ENCODE measurements at regions not wholly inside any gene's neighbourhood (a gene's known extent, or its start where the extent isn't known, plus 50 kb on each side); places are given as distances from the start of the nearest gene placed in this dataset.
"Not testable (repeated sequence)": the region's sequence is repeated elsewhere in the genome, so short reads cannot be mapped to it uniquely, and the experiment has no call there.

DNA sequence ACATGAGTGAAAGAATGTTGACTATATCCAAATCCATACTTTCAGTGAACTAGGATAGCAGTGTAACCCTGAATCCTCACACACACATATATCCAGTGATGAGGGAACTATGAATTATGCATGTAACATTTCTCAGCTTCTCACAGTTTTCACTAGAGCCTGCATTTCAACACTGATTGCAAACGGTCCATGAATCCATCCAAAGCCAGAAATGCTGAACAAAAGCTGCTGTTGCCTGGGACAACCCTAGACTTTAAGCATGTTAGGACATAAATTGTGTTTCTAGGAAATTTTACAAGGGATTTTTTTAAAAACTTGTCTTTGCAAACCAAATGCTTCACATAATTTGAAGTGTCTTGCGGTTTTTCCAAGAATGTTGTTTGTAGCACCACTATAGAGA is 2010.0 kb upstream of the WWC1 start:
- no peak overlapping the region for H3K27ac ChIP-seq
- TF ChIP-seq ZFX (IDR thresholded peaks at IDR 0.05; ENCODE audit: borderline replicate concordance) = no peak
- TF ChIP-seq, protein P1, sequence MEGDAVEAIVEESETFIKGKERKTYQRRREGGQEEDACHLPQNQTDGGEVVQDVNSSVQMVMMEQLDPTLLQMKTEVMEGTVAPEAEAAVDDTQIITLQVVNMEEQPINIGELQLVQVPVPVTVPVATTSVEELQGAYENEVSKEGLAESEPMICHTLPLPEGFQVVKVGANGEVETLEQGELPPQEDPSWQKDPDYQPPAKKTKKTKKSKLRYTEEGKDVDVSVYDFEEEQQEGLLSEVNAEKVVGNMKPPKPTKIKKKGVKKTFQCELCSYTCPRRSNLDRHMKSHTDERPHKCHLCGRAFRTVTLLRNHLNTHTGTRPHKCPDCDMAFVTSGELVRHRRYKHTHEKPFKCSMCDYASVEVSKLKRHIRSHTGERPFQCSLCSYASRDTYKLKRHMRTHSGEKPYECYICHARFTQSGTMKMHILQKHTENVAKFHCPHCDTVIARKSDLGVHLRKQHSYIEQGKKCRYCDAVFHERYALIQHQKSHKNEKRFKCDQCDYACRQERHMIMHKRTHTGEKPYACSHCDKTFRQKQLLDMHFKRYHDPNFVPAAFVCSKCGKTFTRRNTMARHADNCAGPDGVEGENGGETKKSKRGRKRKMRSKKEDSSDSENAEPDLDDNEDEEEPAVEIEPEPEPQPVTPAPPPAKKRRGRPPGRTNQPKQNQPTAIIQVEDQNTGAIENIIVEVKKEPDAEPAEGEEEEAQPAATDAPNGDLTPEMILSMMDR (IDR thresholded peaks at IDR 0.05) = no peak

DNA sequence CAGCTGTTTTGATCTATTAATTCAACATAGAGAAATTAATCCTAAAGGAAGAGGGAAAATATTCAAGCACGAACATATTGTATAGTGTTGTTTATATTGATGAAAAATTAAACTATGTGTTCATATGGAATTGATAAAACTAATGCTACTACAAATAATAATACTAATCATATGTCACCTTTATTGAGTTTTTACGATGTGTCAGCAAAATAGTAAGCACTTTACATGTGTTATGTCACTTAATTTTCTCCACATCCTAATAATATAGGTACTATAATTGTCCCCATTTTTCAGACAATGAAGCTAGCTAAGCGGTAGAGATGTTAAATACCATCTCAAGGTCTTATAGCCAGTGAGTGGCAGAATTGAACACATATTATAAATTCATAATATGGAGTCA is 2008.5 kb upstream of the WWC1 start:
- no peak overlapping the region for H3K27ac ChIP-seq
- TF ChIP-seq, protein P1 (IDR thresholded peaks at IDR 0.05) = no peak
- no peak for TF ChIP-seq ZFX (IDR thresholded peaks at IDR 0.05; ENCODE audit: borderline replicate concordance)

DNA sequence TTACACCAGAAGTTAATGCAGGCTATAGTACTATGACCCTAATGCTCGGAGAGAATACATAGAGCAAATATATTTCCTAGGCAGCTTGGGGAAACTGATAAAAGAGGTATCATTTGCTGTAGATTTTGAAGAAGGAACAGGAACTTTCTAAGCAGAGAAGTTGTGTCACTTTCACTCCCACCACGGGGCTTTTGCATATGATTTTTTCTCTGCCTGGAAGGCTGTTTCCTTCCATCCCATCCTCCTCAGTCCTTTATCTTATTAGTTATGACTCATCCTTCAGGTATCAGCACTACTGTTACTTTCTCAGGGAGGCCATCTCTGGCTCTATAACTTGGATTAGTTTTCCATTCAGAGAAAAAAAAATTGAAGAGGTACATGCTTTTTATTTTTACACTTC is 2006.1 kb upstream of the WWC1 start:
- H3K27ac ChIP-seq = no peak overlapping the region
- no peak for TF ChIP-seq ZFX (IDR thresholded peaks at IDR 0.05; ENCODE audit: borderline replicate concordance)
- TF ChIP-seq, protein P1 (IDR thresholded peaks at IDR 0.05) = no peak

DNA sequence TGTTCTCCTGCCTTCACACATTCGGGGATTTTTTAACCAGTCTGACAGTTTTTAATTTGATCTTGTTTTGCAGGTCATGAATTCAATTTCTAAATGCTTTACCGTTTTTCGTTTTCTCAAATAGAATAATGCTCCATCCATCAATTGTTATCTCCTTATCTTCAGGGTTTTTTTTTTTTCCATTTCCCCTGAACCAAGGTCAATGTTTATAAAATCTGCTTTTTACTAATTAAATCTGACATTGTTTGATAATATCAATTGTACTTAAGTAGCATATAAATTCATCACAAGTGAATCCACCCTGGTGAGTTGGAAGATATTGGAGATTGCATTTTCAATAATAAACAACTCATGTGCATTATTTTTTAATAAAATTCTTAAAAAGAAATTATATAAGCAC is 2004.6 kb upstream of the WWC1 start:
- TF ChIP-seq, protein P1 (IDR thresholded peaks at IDR 0.05) = no peak
- TF ChIP-seq ZFX (IDR thresholded peaks at IDR 0.05; ENCODE audit: borderline replicate concordance) = no peak
- H3K27ac ChIP-seq = no peak overlapping the region

DNA sequence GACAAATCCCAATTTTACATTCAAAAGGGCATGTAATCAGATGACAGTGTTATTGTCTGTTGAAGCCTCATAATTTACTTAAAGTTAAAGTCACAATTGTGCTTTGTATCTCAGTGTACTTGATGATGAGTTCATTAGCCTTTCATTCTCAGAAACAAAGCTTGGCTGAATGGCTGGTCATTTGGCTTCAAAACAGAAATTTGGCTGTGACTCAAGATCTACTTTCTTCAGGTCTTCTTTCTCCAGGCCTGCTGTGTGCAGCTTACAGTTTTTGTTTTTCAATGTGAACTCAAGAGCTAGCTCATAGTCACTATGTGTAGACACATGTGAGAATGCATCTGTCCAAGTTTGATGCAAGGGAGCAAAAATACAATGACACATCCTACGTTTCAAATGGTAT is 2003.6 kb upstream of the WWC1 start:
- H3K27ac ChIP-seq = no peak overlapping the region
- TF ChIP-seq, protein P1 (IDR thresholded peaks at IDR 0.05) = no peak
- no peak for TF ChIP-seq ZFX (IDR thresholded peaks at IDR 0.05; ENCODE audit: borderline replicate concordance)

DNA sequence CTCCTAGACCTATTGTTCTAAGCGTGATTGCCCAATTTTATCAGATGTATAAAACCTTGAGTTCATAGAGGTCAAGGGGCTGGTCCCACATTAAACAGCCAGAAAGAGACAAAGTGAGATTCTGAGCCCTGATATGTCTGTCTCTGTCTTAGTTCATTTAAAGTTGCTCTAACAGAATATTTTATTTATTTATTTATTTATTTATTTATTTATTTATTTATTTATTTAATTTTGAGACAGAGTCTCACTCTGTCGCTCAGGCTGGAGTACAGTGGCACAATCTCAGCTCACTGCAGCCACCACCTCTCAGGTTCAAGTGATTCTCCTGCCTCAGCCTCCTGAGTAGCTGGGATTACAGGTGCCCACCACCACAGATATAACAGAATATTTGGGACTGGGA is 1999.6 kb upstream of the WWC1 start:
- not testable (repeated sequence) for H3K27ac ChIP-seq

DNA sequence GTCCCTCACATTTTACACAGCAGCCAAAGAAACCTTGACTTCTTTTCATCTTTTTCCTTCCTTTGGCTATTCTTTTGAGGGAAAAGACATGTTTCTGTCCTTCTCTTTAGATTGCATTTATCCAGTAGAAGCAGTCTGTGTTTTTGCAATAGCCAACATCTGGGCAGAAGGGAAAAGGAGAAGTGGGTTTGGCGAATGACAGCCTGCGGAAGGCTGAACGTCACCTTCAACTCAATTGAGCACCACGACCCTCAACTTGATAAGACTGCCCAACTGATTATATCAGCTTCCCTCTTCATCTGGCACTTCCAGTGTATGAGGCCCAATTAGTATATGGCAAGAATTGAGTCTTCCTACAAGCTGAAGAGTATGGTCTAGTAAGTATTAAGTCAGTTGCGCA is 1997.6 kb upstream of the WWC1 start:
- no peak overlapping the region for H3K27ac ChIP-seq
- TF ChIP-seq, protein P1 (IDR thresholded peaks at IDR 0.05) = no peak
- TF ChIP-seq ZFX (IDR thresholded peaks at IDR 0.05; ENCODE audit: borderline replicate concordance) = no peak

DNA sequence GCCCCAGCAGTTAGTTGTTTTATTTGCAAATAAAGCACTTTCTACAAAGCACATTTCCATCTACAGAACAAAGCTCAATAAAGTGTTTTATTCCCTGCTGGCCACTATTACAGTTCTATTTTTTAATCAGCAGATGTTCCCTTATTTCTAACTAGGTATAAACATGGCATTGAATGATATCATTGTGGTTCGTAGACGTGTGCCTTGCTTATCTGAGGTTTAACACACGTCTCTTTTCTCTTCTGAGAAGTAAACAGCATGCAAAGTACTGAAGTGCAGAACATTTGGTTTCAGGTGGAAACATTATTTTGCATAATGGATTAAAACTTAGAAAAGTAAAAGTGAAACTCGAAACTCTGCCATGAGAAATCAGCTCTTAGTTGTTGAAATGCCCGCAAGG is 1989.3 kb upstream of the WWC1 start:
- TF ChIP-seq ZFX (IDR thresholded peaks at IDR 0.05; ENCODE audit: borderline replicate concordance) = no peak
- TF ChIP-seq, protein P1 (IDR thresholded peaks at IDR 0.05) = no peak
- no peak overlapping the region for H3K27ac ChIP-seq
